Natural killer cell treated with Interleukin-12 subunit alpha and Interleukin-12 subunit beta and Interleukin-15 and Interleukin-18, amount 100 ng/mL, for 72 hours (primary cell): ENCODE measurements at regions not wholly inside any gene's neighbourhood (a gene's known extent, or its start where the extent isn't known, plus 50 kb on each side); places are given as distances from the start of the nearest gene placed in this dataset.

Experiments
- ATAC-seq, 2 donors: fragments of 150-1000 bp; cut with Tn5 transposase in 1 of 2; sonication (Bioruptor Pico), chemical (Tn5 transposase) in 1 of 2; 2 replicates each; pipeline ENCODE4 v1.10.0; 2021
- DNase-seq: peaks from one replicate; pipeline ENCODE4 v3.0.0; 2022; ENCODE audit warnings: low spot score
- H3K27ac Mint-ChIP-seq, 2 donors: 1 replicate in 1 of 2; 2 replicates in 1 of 2; pipeline ENCODE4 v1.8.0; 2022; ENCODE audit warnings: mixed read lengths in 2 of 2, mild to moderate bottlenecking in 1 of 2, moderate library complexity in 1 of 2
- H3K27me3 Mint-ChIP-seq, 2 donors: 1 replicate in 1 of 2; 2 replicates in 1 of 2; pipeline ENCODE4 v1.8.0; 2022; ENCODE audit warnings: mixed read lengths in 2 of 2
- H3K36me3 Mint-ChIP-seq: one replicate; pipeline ENCODE4 v1.8.0; 2022; ENCODE audit warnings: mixed read lengths
- H3K4me1 Mint-ChIP-seq, 2 donors: 1 replicate in 1 of 2; 2 replicates in 1 of 2; pipeline ENCODE4 v1.8.0; 2022; ENCODE audit warnings: low read depth in 2 of 2, mixed read lengths in 2 of 2, mild to moderate bottlenecking in 1 of 2
- H3K4me3 Mint-ChIP-seq: one replicate; pipeline ENCODE4 v1.8.0; 2022; ENCODE audit warnings: mixed read lengths
- H3K9me3 Mint-ChIP-seq: 2 replicates; pipeline ENCODE4 v1.8.0; 2022; ENCODE audit warnings: mixed read lengths

GRCh38 chr15:96672629-96673028, 342.1 kb downstream of the NR2F2 start:
- H3K36me3 Mint-ChIP-seq: no peaks in the 10 kb centered on the region
- H3K9me3 Mint-ChIP-seq: no peaks in the 10 kb centered on the region
- H3K4me1 Mint-ChIP-seq: no peaks in the 10 kb centered on the region
- no peak overlapping the region for H3K4me3 Mint-ChIP-seq
- no peak overlapping the region for H3K27ac Mint-ChIP-seq
- no peak for ATAC-seq
- DNase-seq: no peak
- no peaks in the 10 kb centered on the region for H3K27me3 Mint-ChIP-seq

GRCh38 chr15:96678386-96678785, 347.9 kb downstream of the NR2F2 start:
- no peak for DNase-seq
- H3K27ac Mint-ChIP-seq: no peak overlapping the region
- H3K4me3 Mint-ChIP-seq: no peak overlapping the region
- no peaks in the 10 kb centered on the region for H3K27me3 Mint-ChIP-seq
- H3K36me3 Mint-ChIP-seq: no peaks in the 10 kb centered on the region
- H3K4me1 Mint-ChIP-seq: no peaks in the 10 kb centered on the region
- no peak for ATAC-seq
- H3K9me3 Mint-ChIP-seq: no peaks in the 10 kb centered on the region

- DNase-seq: no peak
- no peaks in the 10 kb centered on the region for H3K4me1 Mint-ChIP-seq
- no peaks in the 10 kb centered on the region for H3K36me3 Mint-ChIP-seq
- peaks cover 3 to 9% of the 10 kb centered on the region in 2 donors for H3K27me3 Mint-ChIP-seq
- peaks cover 4% of the 10 kb centered on the region for H3K9me3 Mint-ChIP-seq
- no peak for ATAC-seq
- H3K27ac Mint-ChIP-seq: no peak overlapping the region
- H3K4me3 Mint-ChIP-seq: no peak overlapping the region
Measured at GRCh38 chr15:96687388-96688107, 357.0 kb downstream of the NR2F2 start.

- peaks cover 3 to 9% of the 10 kb centered on the region in 2 donors for H3K27me3 Mint-ChIP-seq
- no peak for DNase-seq
- H3K9me3 Mint-ChIP-seq: peaks cover 4% of the 10 kb centered on the region
- H3K4me3 Mint-ChIP-seq: no peak overlapping the region
- no peak for ATAC-seq
- no peaks in the 10 kb centered on the region for H3K36me3 Mint-ChIP-seq
- H3K27ac Mint-ChIP-seq: no peak overlapping the region
- no peaks in the 10 kb centered on the region for H3K4me1 Mint-ChIP-seq
Measured at GRCh38 chr15:96690733-96691132, 360.2 kb downstream of the NR2F2 start.

GRCh38 chr15:96692826-96693225, 362.3 kb downstream of the NR2F2 start:
- Mint-ChIP-seq H3K36me3 (no peaks in the 10 kb centered on the region), H3K27me3 (peaks cover 3 to 9% of the 10 kb centered on the region in 2 donors), H3K27ac (no peak overlapping the region), H3K4me1 (no peaks in the 10 kb centered on the region), H3K9me3 (peaks cover 4% of the 10 kb centered on the region), H3K4me3 (no peak overlapping the region)
- ATAC-seq (no peak), DNase-seq (no peak)

GRCh38 chr15:96693515-96693914, 363.0 kb downstream of the NR2F2 start:
- peaks cover 3 to 9% of the 10 kb centered on the region in 2 donors for H3K27me3 Mint-ChIP-seq
- no peaks in the 10 kb centered on the region for H3K4me1 Mint-ChIP-seq
- no peak overlapping the region for H3K27ac Mint-ChIP-seq
- no peak overlapping the region for H3K4me3 Mint-ChIP-seq
- H3K36me3 Mint-ChIP-seq: no peaks in the 10 kb centered on the region
- no peak for ATAC-seq
- DNase-seq: no peak
- peaks cover 4% of the 10 kb centered on the region for H3K9me3 Mint-ChIP-seq

- no peak overlapping the region for H3K4me3 Mint-ChIP-seq
- no peak for ATAC-seq
- H3K4me1 Mint-ChIP-seq: no peaks in the 10 kb centered on the region
- peaks cover 3 to 9% of the 10 kb centered on the region in 2 donors for H3K27me3 Mint-ChIP-seq
- H3K36me3 Mint-ChIP-seq: no peaks in the 10 kb centered on the region
- DNase-seq: no peak
- H3K9me3 Mint-ChIP-seq: peaks cover 4% of the 10 kb centered on the region
- no peak overlapping the region for H3K27ac Mint-ChIP-seq
Measured at GRCh38 chr15:96693990-96694517, 363.6 kb downstream of the NR2F2 start.

GRCh38 chr15:96695426-96695825, 364.9 kb downstream of the NR2F2 start:
- Mint-ChIP-seq H3K4me1 (no peaks in the 10 kb centered on the region), H3K36me3 (no peaks in the 10 kb centered on the region), H3K4me3 (no peak overlapping the region), H3K9me3 (no peaks in the 10 kb centered on the region), H3K27me3 (peaks cover 3 to 16% of the 10 kb centered on the region in 2 donors), H3K27ac (no peak overlapping the region)
- DNase-seq (no peak), ATAC-seq (no peak)

GRCh38 chr15:96699871-96700401, 369.4 kb downstream of the NR2F2 start:
- no peaks in the 10 kb centered on the region for H3K9me3 Mint-ChIP-seq

GRCh38 chr15:96700555-96700954, 370.1 kb downstream of the NR2F2 start:
- H3K9me3 Mint-ChIP-seq: no peaks in the 10 kb centered on the region
- H3K4me3 Mint-ChIP-seq: no peak overlapping the region
- peaks cover 6 to 18% of the 10 kb centered on the region in 2 donors for H3K27me3 Mint-ChIP-seq
- no peaks in the 10 kb centered on the region for H3K4me1 Mint-ChIP-seq
- ATAC-seq (no peak), DNase-seq (no peak)
- no peaks in the 10 kb centered on the region for H3K36me3 Mint-ChIP-seq
- H3K27ac Mint-ChIP-seq: no peak overlapping the region

More at GRCh38 chr15:96699871-96700401, 369.4 kb downstream of the NR2F2 start:
- H3K4me1 Mint-ChIP-seq: no peaks in the 10 kb centered on the region
- ATAC-seq (no peak), DNase-seq (no peak)
- H3K27ac Mint-ChIP-seq: no peak overlapping the region
- H3K36me3 Mint-ChIP-seq: no peaks in the 10 kb centered on the region
- peaks cover 6 to 18% of the 10 kb centered on the region in 2 donors for H3K27me3 Mint-ChIP-seq
- H3K4me3 Mint-ChIP-seq: no peak overlapping the region

GRCh38 chr15:96701443-96701842, 370.9 kb downstream of the NR2F2 start:
- ATAC-seq (no peak), DNase-seq (no peak)
- Mint-ChIP-seq H3K4me1 (no peaks in the 10 kb centered on the region), H3K27me3 (peaks cover 6 to 18% of the 10 kb centered on the region in 2 donors), H3K9me3 (no peaks in the 10 kb centered on the region), H3K36me3 (no peaks in the 10 kb centered on the region), H3K4me3 (no peak overlapping the region), H3K27ac (no peak overlapping the region)

- Mint-ChIP-seq H3K9me3 (no peaks in the 10 kb centered on the region), H3K4me1 (no peaks in the 10 kb centered on the region), H3K4me3 (no peak overlapping the region), H3K27ac (no peak overlapping the region), H3K27me3 (peaks cover 10 to 18% of the 10 kb centered on the region in 2 donors), H3K36me3 (no peaks in the 10 kb centered on the region)
- ATAC-seq (no peak), DNase-seq (no peak)
Measured at GRCh38 chr15:96701877-96702276, 371.4 kb downstream of the NR2F2 start.

GRCh38 chr15:96702589-96702988, 372.1 kb downstream of the NR2F2 start:
- Mint-ChIP-seq H3K27ac (no peak overlapping the region), H3K4me3 (no peak overlapping the region)
- no peak for DNase-seq

GRCh38 chr15:96703091-96703490, 372.6 kb downstream of the NR2F2 start:
- ATAC-seq (no peak), DNase-seq (no peak)
- H3K27me3 Mint-ChIP-seq: peaks cover 11 to 18% of the 10 kb centered on the region in 2 donors
- H3K9me3 Mint-ChIP-seq: no peaks in the 10 kb centered on the region
- H3K4me3 Mint-ChIP-seq: no peak overlapping the region
- no peak overlapping the region for H3K27ac Mint-ChIP-seq
- H3K4me1 Mint-ChIP-seq: no peaks in the 10 kb centered on the region
- no peaks in the 10 kb centered on the region for H3K36me3 Mint-ChIP-seq

More at GRCh38 chr15:96702589-96702988, 372.1 kb downstream of the NR2F2 start:
- no peaks in the 10 kb centered on the region for H3K36me3 Mint-ChIP-seq
- H3K9me3 Mint-ChIP-seq: no peaks in the 10 kb centered on the region
- H3K27me3 Mint-ChIP-seq: peaks cover 11 to 18% of the 10 kb centered on the region in 2 donors
- H3K4me1 Mint-ChIP-seq: no peaks in the 10 kb centered on the region
- no peak for ATAC-seq
